Right renal pelvis (tissue), 4 donors: ENCODE measurements at regions not wholly inside any gene's neighbourhood (a gene's known extent, or its start where the extent isn't known, plus 50 kb on each side); places are given as distances from the start of the nearest gene placed in this dataset.

Experiments used
- DNase-seq, 4 donors: peaks; one replicate each; pipeline ENCODE4 v3.0.0-alpha.2; 2013; ENCODE audit warnings: low read depth in 4 of 4, low spot score in 3 of 4, missing footprints in 1 of 4

DNA sequence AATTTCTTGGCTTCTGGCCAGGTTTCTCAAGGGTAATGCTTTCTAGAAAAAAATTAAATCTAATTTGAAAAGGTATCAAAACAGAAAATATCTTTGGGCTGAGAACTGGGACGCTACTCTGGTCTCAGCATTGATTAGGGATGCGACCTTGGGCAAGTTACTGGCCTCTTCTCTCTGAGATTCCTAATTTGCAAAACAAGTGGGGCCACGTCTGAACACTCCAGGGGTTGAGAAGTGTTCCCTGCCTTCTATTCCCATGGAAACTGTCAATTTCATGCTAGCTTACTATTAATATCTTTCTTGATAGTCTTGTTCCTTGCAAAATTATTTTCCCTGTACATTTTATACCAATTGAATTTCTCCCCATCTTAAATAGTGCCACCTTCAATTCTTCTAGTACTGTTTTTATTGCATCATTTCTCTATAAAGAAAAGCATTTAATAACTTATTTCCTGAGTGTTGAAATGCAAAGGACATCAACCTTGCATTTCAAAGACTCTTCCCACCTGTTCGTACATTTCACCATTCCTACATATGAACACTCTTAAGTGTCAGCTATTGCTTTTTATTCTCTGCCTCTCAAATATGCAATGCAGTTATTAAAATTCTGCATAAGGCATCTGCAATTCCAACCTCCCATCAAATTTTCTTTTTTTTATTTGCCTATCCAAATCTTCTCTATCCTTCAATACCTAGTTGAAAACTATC, 118.3 kb upstream of the DSEL start:
- no peak for DNase-seq

- no peak for DNase-seq
Observed at GRCh38 chr18:67633939-67634338, 117.4 kb upstream of the DSEL start.

DNA sequence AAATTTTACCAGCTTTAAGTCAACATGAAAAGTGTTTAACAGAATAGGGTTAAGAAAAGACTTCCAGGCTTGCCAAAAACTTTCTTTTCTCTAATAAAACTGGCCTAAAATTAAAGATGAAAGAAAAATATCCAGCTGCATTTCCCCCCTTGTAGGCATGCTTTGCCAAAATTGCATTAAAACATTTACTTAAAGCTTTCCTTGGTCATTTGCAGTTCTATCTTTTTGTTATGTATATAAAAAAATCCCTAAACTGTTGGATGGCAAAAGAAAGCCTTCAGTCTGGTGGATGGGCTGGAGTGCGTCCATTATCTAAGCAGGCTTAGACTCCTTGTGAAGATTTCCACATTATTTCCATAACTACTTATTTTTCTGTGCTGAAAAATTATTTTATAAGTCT, 105.4 kb upstream of the DSEL start:
- no peak for DNase-seq

- DNase-seq = no peak
Observed at GRCh38 chr18:67621049-67621713, 104.7 kb upstream of the DSEL start.

- no peak for DNase-seq
Observed at GRCh38 chr18:67618061-67618460, 101.5 kb upstream of the DSEL start.

GRCh38 chr18:67615876-67616275, 99.4 kb upstream of the DSEL start:
- DNase-seq = no peak

- no peak for DNase-seq
Observed at GRCh38 chr18:67613731-67614130, 97.2 kb upstream of the DSEL start.

DNA sequence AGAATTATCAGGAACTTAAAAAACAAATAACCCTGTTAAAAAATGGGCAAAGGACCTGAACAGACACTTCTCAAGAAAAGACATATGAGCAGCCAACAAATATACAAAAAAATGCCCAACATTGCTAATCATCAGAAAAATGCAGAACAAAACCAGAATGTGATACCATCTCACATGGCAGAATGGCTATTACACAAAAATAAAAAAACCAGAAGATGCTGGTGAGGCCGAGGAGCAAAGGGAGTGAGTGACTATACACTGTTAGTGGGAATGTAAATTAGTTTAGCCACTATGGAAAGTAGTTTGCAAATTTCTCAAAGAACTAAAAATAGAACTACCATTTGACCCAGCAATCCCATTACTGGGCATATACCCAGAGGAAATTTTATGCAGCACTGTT, 95.8 kb upstream of the DSEL start:
- no peak for DNase-seq

DNA sequence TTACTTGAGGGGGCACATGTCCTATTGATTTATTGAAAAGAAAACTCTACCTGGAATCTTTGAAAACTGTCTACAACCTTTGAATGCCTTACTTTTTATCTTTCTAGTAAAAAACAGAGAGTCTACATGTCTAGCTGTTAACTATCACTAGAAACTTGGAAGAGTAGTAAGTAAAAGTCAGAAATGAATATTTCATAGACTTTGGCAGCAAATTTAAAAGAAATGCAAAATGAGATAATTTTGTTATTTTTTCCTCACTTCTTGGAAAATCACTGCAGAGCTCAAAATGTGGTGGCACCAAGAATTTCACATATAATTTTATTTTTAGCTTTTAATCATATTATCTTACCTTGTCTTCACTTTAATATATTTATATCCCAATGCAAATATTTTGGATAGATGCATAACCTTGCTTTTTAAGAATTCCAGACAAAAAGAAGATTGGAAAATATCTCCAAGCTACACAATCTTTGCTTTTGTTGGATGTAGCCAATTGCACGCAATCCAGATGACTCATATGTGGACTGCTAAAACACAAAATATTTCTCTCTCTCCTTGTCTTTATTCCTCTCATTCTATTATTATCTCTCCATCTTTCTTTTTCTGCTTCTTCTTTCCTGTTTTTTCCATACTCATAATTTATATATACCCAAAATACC, 92.2 kb upstream of the DSEL start:
- no peak for DNase-seq

DNA sequence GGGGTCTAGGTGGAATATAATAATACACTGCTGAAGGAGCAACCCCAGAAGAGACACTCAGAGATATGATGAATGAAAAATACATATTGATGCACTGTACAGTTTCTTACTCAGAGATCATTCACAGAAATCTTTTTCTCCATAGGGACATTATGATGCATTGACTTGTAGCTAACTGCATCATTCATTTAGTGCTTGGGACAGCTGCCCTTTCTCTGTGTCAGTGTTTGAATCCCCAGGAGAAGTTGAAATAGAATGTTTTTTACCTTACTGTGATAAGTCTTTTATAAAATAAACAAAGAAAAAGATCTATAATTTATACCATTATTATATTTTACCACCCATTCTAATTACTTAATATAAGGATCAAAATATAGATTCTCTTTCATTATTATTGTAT, 91.7 kb upstream of the DSEL start:
- DNase-seq = no peak

DNA sequence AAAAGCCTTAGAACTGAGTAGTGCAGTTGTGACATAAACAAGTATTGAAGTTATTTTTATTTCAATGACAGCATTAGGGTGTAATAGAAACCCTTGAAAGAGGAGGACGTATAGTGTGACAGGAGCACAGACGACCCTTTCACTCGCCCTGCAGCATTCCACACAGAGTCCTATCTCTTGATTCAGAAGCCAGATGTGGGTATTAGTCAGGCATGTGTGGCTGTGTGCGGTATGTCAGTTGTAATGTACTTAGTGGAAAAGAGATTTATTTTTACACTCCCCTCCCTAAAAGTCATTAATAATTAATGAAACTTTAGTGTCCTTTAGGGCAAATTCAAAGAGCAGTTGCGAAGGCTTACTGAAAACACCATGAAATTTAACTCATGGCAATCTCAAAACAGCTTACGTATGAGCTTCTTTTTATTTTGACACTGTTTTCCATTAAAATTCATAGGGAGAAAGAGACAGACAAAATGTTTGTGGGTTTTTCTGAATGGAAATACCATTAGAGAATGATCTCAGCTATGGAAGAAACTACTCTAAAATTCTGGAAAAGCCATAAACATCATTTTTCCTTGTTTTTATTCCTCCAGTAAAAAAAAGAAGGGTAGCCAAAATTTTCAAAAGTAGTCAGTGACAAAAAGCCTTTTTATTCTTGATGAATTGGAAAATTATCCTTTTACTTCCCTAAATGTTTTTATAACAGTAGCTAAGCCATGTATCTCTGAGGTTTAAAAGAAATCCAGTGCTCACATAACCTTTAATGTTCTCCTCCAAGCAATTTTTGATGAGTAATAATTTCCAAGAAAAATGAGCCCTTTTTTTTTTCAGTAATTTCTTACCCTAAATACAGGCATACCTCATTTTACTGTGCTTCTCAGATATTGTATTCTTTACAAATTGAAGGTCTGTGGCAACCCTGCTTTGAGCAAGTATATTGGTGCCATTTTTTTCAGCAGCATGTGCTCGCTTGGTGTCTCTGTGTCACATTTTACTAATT, 84.0 kb upstream of the DSEL start:
- peak in 1 of 4 donors; percentile 12 for DNase-seq

DNA sequence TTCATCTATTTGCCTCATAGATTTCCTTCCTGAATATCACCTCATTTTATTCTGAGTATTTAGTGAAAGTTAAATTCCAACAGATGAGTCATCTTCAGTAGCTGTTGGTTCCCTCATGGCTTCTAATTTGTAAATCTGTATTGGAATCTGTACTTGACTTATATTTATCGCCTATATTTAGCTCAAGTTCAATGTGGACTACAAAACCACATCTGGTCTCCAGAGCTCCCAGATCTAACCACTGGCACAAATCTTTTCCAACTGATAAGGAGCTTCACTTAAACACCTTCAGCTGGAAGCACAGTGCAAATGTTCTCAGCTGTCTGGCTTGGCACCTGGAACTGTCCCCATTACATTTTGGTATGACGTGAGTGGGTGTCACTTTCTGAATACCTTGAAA, 82.8 kb upstream of the DSEL start:
- no peak for DNase-seq

GRCh38 chr18:67597759-67598158, 81.2 kb upstream of the DSEL start:
- DNase-seq = no peak

- no peak for DNase-seq
Observed at GRCh38 chr18:67596003-67596402, 79.5 kb upstream of the DSEL start.

GRCh38 chr18:67590571-67591141, 74.1 kb upstream of the DSEL start:
- DNase-seq = no peak

DNA sequence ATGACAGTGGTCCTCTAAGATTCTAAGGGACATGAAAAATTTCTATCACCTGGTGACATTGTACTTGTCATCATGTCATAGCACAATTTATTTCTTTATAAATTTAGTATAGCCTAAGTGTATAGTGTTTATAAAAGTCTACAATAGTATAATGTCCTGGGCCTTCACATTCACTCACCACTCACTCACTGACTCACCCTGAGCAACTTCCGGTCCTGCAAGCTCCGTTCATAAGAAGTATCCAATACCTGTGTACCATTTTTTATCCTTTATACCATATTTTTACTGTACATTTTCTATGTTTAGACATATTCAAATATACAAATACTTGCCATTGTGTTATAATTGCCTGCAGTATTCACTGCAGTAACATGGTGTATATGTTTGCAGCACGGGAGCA, 72.8 kb upstream of the DSEL start:
- DNase-seq = no peak

- no peak for DNase-seq
Observed at GRCh38 chr18:67586101-67586500, 69.6 kb upstream of the DSEL start.

DNA sequence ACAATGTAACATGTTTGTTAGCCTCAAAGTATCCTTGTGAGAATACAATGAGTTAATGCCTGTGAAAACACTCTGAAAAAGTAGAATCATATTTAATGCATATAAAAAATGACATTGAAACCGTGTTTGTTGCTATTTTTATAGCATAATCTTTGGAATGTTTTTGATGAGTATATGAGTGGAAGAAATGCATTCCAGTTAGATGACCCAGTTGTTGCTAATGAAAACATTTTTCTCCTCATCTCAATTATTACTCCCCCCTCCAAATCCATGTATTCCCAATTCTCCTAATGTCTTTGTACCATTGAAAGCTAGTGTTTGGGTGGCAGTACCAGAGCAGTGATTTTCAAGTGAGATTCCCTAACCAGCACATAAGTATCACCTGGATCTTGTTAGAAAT, 67.1 kb upstream of the DSEL start:
- DNase-seq = no peak

DNA sequence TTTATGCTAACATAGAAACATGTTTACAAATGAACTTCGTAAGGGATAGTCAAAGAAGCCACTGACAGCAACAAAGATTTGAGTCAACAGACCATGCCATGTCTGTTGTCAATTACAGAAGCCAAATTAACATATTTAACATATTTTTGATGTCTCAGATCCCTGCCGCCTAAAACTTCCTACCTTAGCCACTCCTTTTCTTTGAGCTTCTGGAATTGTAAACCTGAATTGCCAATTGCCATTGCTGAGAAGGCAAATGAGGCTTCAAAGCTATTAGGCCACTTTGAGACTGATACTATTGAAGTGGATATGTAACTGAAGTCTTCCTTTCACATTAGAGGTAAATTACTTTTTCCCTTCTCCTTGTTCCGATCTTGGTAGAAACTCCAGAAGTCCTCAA, 66.0 kb upstream of the DSEL start:
- no peak for DNase-seq

- DNase-seq = no peak
Observed at GRCh38 chr18:67581178-67581577, 64.7 kb upstream of the DSEL start.

GRCh38 chr18:67577386-67577785, 60.9 kb upstream of the DSEL start:
- DNase-seq = no peak
